ENCODE measurements at regions not wholly inside any gene's neighbourhood (a gene's known extent, or its start where the extent isn't known, plus 50 kb on each side); places are given as distances from the start of the nearest gene placed in this dataset.

GRCh38 chr6:102402635-102403329, 1009.3 kb downstream of the GRIK2 start:
- DNase-seq (ENCODE audit: low spot score), result no peak

DNA sequence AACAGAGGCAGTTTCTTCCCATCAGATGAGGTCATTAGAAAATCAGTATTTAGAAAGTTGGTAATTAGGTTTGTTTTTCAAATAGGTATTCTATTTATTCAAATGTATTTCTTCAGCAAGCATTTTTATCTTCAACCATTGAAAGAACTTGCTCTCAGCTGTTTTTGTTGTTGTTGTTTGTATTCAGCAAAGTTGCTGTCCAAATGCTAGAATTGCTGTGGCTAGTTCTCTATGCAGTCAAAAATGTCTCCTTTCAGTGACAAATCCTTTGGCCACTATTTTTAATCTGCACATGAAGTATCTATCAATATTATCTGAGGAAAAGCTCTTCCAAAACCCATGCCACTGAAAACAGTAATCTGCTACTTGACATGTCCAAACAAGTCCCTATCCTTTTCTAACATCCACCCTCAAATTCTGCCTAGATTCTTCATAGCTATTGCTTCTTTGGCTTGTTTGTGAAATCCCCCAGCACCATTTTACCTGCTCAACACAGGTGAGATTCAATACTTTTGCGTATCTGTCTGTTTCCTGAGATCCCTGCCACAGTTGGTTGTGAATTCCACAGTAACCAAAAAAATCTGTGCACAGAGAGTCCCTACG, 1005.4 kb downstream of the GRIK2 start:
- no peak for DNase-seq (ENCODE audit: low spot score)

DNA sequence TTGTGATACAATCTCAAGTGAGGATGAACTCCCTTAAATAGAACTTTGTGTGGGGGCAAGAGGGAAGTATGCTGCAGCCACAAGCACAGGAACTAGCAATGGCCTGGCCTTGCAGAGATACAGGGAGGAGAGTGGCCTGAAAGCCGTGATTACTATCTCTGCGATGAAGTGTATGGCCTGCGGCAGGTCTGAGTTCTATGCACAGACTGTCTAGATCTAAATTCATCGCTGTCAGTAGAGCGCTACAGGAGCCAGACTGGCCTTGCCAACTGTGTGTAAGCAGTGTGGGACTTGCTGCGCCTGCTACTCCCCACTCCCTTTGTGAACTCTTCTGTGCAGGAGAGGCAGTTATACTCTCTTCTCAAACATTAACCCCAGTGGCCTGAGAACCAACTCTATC, 997.0 kb downstream of the GRIK2 start:
- DNase-seq (ENCODE audit: low spot score), result no peak

DNA sequence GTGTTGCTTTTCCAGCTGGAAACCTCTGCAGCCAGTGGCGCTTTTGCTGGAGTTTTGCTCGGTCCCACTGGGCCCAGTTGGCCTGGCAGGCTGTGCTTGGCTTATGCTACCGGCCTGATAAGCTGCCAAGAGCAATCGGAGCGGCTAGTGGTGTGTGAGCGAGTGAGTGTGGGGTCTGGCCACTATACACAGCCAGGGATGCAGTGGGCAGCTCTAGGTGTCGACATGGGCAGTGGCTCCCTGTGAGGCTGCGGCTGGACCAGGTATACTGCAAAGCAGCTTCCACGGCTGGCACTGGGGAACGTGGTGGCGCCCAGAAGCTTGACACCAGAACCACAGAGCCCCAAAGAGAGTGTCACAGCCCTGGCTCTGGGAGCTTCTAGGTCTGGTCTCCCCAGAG, 996.5 kb downstream of the GRIK2 start:
- DNase-seq (ENCODE audit: low spot score), result peak; percentile 44

DNA sequence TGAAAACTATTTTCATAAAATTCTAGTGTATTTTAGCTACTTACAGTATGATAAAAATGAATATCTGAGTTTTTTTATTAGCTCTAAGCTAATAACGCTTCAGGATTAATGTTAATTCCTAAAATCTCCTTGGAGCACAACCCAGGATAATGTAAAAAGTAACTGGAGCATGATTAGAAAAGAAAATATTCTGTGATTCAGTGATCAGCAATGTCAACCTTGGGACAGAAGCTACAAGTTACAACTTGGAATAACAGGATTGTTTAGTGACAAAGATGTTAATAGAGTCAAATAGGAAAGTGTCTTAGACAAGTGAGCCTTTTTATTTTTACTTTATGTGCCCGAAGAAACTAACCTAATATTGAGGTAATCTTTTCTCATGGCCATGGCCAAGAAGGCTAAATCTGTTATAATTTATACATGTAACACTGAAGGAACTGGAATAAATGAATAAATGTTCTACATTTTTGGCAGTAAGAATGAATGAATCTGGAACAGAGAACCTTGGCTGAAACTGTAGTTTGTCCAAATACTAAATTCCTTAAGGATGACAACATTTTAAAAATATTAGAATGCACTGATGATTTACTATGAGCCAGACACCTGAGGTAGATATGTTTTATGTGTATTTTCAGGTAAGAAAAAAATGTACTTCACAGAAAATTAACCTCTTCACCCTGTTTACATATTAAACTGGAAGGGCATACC, 994.0 kb downstream of the GRIK2 start:
- no peak for DNase-seq (ENCODE audit: low spot score)

DNA sequence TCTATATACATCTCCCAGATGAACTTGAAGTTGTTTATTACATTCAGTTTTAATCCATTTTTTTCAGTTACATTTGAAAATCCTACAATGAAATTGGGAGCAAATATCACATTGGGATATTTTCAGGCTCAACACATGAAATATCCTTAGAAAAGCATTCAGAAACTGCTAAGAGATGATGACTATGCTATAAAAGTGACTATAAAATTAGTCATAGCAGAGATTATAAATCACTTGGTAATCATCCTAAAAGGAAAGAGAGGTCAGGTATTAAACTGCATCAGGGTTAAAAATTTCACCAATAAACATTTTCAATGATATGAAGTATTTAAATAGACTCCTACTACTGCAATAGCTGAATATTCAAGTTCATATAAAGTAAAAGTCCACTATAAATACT, 987.7 kb downstream of the GRIK2 start:
- no peak for DNase-seq (ENCODE audit: low spot score)

GRCh38 chr6:102356170-102356569, 962.7 kb downstream of the GRIK2 start:
- DNase-seq (ENCODE audit: low spot score), result no peak

DNA sequence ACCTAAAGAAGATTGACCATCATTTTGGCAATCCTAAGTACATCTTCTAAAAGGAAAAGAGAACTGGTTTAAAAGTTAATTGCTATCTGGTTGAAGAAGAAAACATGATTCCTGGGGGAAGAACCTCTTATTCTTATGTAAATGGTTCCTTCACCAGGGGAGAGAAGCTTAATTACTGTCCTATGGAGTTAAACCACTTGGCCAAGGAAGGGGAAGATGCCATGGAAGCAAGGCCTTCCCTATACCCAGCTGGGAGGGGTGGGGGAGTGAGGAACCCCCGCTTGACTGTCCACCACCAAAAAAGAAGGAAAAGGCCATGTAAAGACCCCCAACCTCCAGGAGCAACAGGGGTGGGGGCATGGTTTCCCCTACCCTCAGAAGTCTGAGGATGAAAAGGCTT, 962.1 kb downstream of the GRIK2 start:
- no peak for DNase-seq (ENCODE audit: low spot score)

DNA sequence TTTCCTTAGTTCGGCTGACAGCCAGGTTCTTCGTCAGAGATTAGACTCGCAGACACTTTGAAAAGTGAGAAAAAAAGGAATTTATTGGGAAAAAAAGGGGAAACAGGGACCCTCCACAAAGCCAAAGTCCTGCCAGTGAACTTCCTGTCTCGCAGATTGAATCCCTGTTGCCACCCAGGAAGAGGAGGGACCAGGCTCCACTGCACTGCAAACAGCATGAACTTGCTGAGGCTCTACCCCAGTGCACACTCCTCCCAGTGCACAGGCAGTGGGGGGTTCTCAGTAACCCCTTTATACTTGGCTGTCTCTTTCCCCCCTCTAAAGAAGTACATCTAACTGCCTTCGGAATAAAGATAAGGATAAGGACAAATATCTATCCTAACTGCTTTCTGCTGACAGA, 959.0 kb downstream of the GRIK2 start:
- no peak for DNase-seq (ENCODE audit: low spot score)

DNA sequence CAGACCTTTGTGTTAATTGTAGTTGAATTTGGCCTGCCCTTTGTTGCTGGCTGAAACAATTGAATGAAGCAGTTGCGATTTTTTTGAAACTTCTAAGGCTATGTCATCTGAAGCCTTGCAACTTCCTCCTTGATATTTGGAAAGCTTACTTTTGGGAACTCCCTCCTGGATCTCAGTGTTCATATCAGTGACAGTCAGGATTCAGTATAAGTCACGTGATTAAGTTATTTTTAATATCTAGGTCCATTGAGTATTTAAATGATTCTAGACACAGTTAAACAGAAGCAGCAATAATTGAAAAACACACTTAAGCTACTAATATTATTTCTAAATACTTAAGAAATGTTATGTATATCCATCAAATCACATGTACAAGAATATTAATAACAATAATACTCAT, 951.3 kb downstream of the GRIK2 start:
- no peak for DNase-seq (ENCODE audit: low spot score)

- DNase-seq (ENCODE audit: low spot score), result no peak
Observed at GRCh38 chr6:102340311-102340710, 946.8 kb downstream of the GRIK2 start.

DNA sequence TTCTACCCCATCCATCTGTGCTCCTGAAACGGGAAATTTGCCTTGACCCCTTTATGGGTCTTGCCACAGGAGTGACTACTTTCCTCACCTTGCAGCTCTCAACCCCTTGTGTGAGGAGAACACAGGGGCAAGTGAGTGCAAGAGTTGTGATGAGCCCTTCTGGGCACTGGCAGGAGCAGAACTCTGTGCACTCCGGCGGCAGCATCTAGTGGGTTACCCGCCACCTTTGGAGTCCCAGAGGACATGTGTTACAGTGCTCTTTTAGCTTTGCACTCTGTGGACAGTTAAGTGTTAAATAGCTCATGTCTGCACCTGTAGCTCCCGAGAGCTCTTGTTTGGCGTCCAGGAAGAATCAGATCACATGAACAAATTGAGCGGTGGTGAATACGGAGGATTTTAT, 940.2 kb downstream of the GRIK2 start:
- DNase-seq (ENCODE audit: low spot score), result no peak

- no peak for DNase-seq (ENCODE audit: low spot score)
Observed at GRCh38 chr6:102327697-102328225, 934.3 kb downstream of the GRIK2 start.

GRCh38 chr6:102313699-102314098, 920.2 kb downstream of the GRIK2 start:
- DNase-seq (ENCODE audit: low spot score), result no peak

GRCh38 chr6:102309700-102310099, 916.2 kb downstream of the GRIK2 start:
- no peak for DNase-seq (ENCODE audit: low spot score)

GRCh38 chr6:102300350-102300749, 906.8 kb downstream of the GRIK2 start:
- no peak for DNase-seq (ENCODE audit: low spot score)

GRCh38 chr6:102298051-102298450, 904.5 kb downstream of the GRIK2 start:
- DNase-seq (ENCODE audit: low spot score), result no peak

Data from ecto neural progenitor cell (in vitro differentiated cells).